AG04450 (cell line): ENCODE measurements at regions not wholly inside any gene's neighbourhood (a gene's known extent, or its start where the extent isn't known, plus 50 kb on each side); places are given as distances from the start of the nearest gene placed in this dataset.

Source experiments
- CTCF ChIA-PET: fragments of 300-600, 350-600 bp; formaldehyde crosslinking; extraction: SDS; loops from one replicate; lab custom pipeline; 2022; ENCODE audit warnings: antibody characterized with exemption, inconsistent platforms; lab: Charles Lee
- POLR2A ChIA-PET: fragments of 350-600 bp; formaldehyde crosslinking; extraction: SDS; loops from one replicate; lab custom pipeline; 2021; ENCODE audit warnings: antibody characterized with exemption, inconsistent platforms; lab: Yijun Ruan, JAX
- DNase-seq: peaks from one replicate; pipeline ENCODE4 v3.0.0-alpha.2; 2011; ENCODE audit warnings: low read depth, low spot score
- H3K27ac ChIP-seq: one replicate; pipeline ENCODE4 v1.5.1; 2012; ENCODE audit warnings: low read depth, low read length, control low read depth
- H3K27me3 ChIP-seq: one replicate; pipeline ENCODE4 v1.6.0; 2012; ENCODE audit warnings: low read length; ENCODE audit not compliant: control insufficient read depth, insufficient read depth
- H3K4me3 ChIP-seq: 2 replicates; pipeline ENCODE4 v1.5.1; 2011; ENCODE audit warnings: mild to moderate bottlenecking, low read depth, low read length, control low read depth
- H3K9me3 ChIP-seq: 2 replicates; pipeline ENCODE4 v1.5.1; 2012; ENCODE audit warnings: low read length; ENCODE audit not compliant: control insufficient read depth, insufficient read depth
- CTCF ChIP-seq: IDR thresholded peaks from 2 replicates; pipeline ENCODE4 v1.5.1; 2011; ENCODE audit warnings: low read depth, low read length, control low read depth, inconsistent platforms

GRCh38 chr15:95260856-95261255 lies 1029.5 kb downstream of the MCTP2 start:
- Histone ChIP-seq H3K27ac (no peak overlapping the region), H3K9me3 (no peaks in the 10 kb centered on the region), H3K4me3 (no peak overlapping the region), H3K27me3 (no peaks in the 10 kb centered on the region)
- TF ChIP-seq CTCF = no peak
- no peak for DNase-seq
- ChIA-PET CTCF (interaction anchor here (0.5 to 4.2 kb wide), 11 partner anchors 12 to 1093 kb away, joined by 3 to 41 read pairs (median 6); no protein-coding TSS in a partner anchor), POLR2A (interaction anchor here (1.2 kb wide), 1 partner anchor 17 kb away, joined by 5 read pairs; no protein-coding TSS in a partner anchor)

GRCh38 chr15:95261546-95261945 lies 1030.2 kb downstream of the MCTP2 start:
- CTCF ChIA-PET = interaction anchor here (1.1 to 4.2 kb wide), 3 partner anchors 29 to 1066 kb away, joined by 4 to 41 read pairs (median 14); no protein-coding TSS in a partner anchor
- no peak for DNase-seq
- H3K27ac ChIP-seq = no peak overlapping the region

GRCh38 chr15:95261968-95262367 lies 1030.6 kb downstream of the MCTP2 start:
- no peak for TF ChIP-seq CTCF
- CTCF ChIA-PET = interaction anchor here (1.1 to 4.2 kb wide), 5 partner anchors 15 to 1092 kb away, joined by 4 to 41 read pairs (median 6); no protein-coding TSS in a partner anchor
- H3K27me3 ChIP-seq = no peaks in the 10 kb centered on the region
- POLR2A ChIA-PET = interaction anchor here (1.2 kb wide), 1 partner anchor 16 kb away, joined by 5 read pairs; no protein-coding TSS in a partner anchor
- DNase-seq = no peak
- no peaks in the 10 kb centered on the region for H3K9me3 ChIP-seq
- no peak overlapping the region for H3K27ac ChIP-seq
- H3K4me3 ChIP-seq = no peak overlapping the region

More at GRCh38 chr15:95261546-95261945, 1030.2 kb downstream of the MCTP2 start:
- TF ChIP-seq CTCF = no peak
- H3K27me3 ChIP-seq = no peaks in the 10 kb centered on the region
- no peaks in the 10 kb centered on the region for H3K9me3 ChIP-seq
- H3K4me3 ChIP-seq = no peak overlapping the region
- POLR2A ChIA-PET = interaction anchor here (1.2 kb wide), 1 partner anchor 16 kb away, joined by 5 read pairs; no protein-coding TSS in a partner anchor

GRCh38 chr15:95262866-95263564 lies 1031.7 kb downstream of the MCTP2 start:
- TF ChIP-seq CTCF = no peak
- H3K27me3 ChIP-seq = no peaks in the 10 kb centered on the region
- H3K9me3 ChIP-seq = no peaks in the 10 kb centered on the region
- ChIA-PET POLR2A (interaction anchor here (0.6 kb wide), 1 partner anchor 13 kb away, joined by 5 read pairs; no protein-coding TSS in a partner anchor), CTCF (interaction anchor here (0.6 to 2.9 kb wide), 6 partner anchors 14 to 1091 kb away, joined by 3 to 14 read pairs (median 4); no protein-coding TSS in a partner anchor)
- no peak overlapping the region for H3K27ac ChIP-seq
- no peak overlapping the region for H3K4me3 ChIP-seq
- DNase-seq = no peak

- TF ChIP-seq CTCF = no peak
- H3K27ac ChIP-seq = no peak overlapping the region
- ChIA-PET POLR2A (no interaction called here), CTCF (interaction anchor here (0.6 to 2.9 kb wide), 6 partner anchors 14 to 1091 kb away, joined by 3 to 14 read pairs (median 4); no protein-coding TSS in a partner anchor)
- H3K27me3 ChIP-seq = no peaks in the 10 kb centered on the region
- H3K4me3 ChIP-seq = no peak overlapping the region
- DNase-seq = no peak
- no peaks in the 10 kb centered on the region for H3K9me3 ChIP-seq
Measured at GRCh38 chr15:95263751-95264150, 1032.4 kb downstream of the MCTP2 start.
